ENCODE measurements at regions not wholly inside any gene's neighbourhood (a gene's known extent, or its start where the extent isn't known, plus 50 kb on each side); places are given as distances from the start of the nearest gene placed in this dataset.

DNA sequence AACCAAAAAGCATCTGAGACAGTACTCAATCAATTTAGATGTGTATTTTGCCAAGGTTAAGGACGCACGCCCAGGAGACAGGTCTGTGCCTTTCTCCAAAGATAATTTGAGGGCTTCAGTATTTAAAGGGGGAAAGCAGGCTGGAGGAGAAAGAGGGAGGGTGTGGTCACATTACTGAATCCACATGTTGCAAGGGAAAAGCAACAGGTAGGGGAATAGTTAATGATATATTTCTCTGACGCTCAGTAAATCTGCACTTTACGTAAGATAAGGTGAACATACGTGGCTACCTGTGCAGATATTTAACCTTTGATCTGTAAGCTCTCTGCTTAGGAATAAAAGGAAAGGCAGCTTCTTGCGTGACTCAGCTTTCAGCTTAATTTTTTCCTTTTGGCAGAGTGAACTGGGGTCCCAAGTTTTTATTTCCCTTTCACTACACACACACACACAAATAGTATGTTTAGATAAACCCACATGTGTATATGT is 443.4 kb downstream of the NTRK2 start:
- Histone ChIP-seq H3K27me3 (no peaks in the 10 kb centered on the region), H3K36me3 (no peaks in the 10 kb centered on the region), H3K4me1 (no peaks in the 10 kb centered on the region), H3K27ac (no peak overlapping the region), H3K4me3 (no peak overlapping the region), H3K9me3 (no peaks in the 10 kb centered on the region)
- in situ Hi-C loops (cut with MboI; ENCODE audit: low pct_ligation_motif_present in 1 of 4, low pct_unique_long_range_greater_than_20kb in 1 of 4, low sequenced_read_pairs in 3 of 4): no loop called here
- intact Hi-C loops (cut with DNase I; ENCODE audit: low total_unique reads): no loop called here
- DNase-seq: no peak
- WGBS, 2 donors (ENCODE audit: low coverage in 1 of 2): 41 to 61% methylated on average over 4 to 6 of the region's 6 CpGs
- no peak for TF ChIP-seq POLR2A (IDR thresholded peaks at IDR 0.05)
- TF ChIP-seq CTCF (IDR thresholded peaks at IDR 0.05): no peak
- TF ChIP-seq POLR2AphosphoS5 (IDR thresholded peaks at IDR 0.05): no peak
- no peak for TF ChIP-seq EP300 (IDR thresholded peaks at IDR 0.05; ENCODE audit: low read depth)

DNA sequence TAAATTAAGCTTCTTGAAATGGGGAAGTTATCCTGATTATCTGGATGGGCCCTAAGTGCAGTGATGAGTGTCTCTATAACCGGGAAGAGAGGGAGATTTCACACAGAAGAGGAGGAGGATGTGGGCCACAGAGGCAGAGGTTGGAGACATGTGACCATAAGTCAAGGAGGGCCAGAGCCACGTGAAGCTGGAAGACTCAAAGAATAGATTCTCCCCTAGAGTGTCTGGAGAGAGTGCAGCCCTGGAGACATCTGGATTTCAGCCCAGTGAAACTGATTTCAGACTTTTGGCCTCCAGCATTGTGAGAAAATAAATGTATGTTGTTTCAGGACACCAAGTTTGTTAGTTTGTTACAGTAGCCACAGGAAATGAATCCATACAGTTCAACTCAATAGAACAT is 442.9 kb downstream of the NTRK2 start:
- Histone ChIP-seq H3K27ac (no peak overlapping the region), H3K4me3 (no peak overlapping the region), H3K27me3 (no peaks in the 10 kb centered on the region), H3K4me1 (no peaks in the 10 kb centered on the region), H3K9me3 (no peaks in the 10 kb centered on the region), H3K36me3 (no peaks in the 10 kb centered on the region)
- intact Hi-C loops (cut with DNase I; ENCODE audit: low total_unique reads) (no loop called here), in situ Hi-C loops (cut with MboI; ENCODE audit: low pct_ligation_motif_present in 1 of 4, low pct_unique_long_range_greater_than_20kb in 1 of 4, low sequenced_read_pairs in 3 of 4) (no loop called here)
- DNase-seq: no peak
- WGBS, 2 donors (ENCODE audit: low coverage in 1 of 2): 52 to 76% methylated on average over 2 of the region's 2 CpGs
- TF ChIP-seq POLR2AphosphoS5 (IDR thresholded peaks at IDR 0.05) (no peak), POLR2A (IDR thresholded peaks at IDR 0.05) (no peak), CTCF (IDR thresholded peaks at IDR 0.05) (no peak), EP300 (IDR thresholded peaks at IDR 0.05; ENCODE audit: low read depth) (no peak)

DNA sequence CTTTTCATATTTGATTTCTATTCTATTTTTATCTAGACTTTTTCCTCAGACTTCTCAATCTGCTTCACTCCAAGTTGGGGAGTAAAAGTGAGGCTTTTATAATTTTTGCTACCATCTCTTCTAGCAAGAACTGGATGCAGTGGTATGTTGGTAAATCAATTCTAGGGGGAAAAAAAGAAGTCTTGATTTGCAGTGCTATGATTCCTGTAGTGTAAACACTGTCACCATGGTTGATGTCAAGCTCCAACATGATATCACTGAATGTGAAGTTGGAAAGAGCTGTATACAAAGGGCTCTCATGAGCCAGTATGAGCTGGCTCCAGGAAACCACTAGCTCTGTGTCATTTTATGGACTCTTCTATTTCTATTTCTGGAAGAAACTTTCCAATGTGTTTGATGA is 439.2 kb downstream of the NTRK2 start:
- H3K4me3 ChIP-seq: no peak overlapping the region
- H3K36me3 ChIP-seq: no peaks in the 10 kb centered on the region
- H3K27ac ChIP-seq: no peak overlapping the region
- no peaks in the 10 kb centered on the region for H3K27me3 ChIP-seq
- no peaks in the 10 kb centered on the region for H3K9me3 ChIP-seq
- no peaks in the 10 kb centered on the region for H3K4me1 ChIP-seq
- DNase-seq: no peak
- in situ Hi-C loops (cut with MboI; ENCODE audit: low pct_ligation_motif_present in 1 of 4, low pct_unique_long_range_greater_than_20kb in 1 of 4, low sequenced_read_pairs in 3 of 4) (no loop called here), intact Hi-C loops (cut with DNase I; ENCODE audit: low total_unique reads) (no loop called here)
- TF ChIP-seq POLR2AphosphoS5 (IDR thresholded peaks at IDR 0.05): no peak
- no peak for TF ChIP-seq POLR2A (IDR thresholded peaks at IDR 0.05)
- TF ChIP-seq EP300 (IDR thresholded peaks at IDR 0.05; ENCODE audit: low read depth): no peak
- TF ChIP-seq CTCF (IDR thresholded peaks at IDR 0.05): no peak

DNA sequence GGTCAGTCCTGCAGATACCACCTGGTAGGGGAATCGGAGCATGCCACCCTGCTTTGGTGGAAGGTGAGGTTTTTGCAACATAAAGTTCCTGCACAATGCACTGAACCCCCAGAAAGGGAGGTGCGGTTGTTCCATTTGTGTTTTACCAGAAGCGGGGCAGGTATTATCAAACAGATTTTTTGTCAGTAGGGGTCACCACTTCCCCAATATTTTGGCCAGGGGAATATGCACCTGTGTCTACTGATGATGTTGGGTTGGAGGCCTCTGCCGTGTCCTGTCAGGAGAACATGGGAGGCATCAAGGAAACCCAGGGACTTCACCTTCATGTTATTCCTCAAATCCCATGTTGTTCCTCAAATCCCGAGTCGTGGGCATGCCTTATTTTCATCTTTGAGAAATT is 438.7 kb downstream of the NTRK2 start:
- DNase-seq: no peak
- in situ Hi-C loops (cut with MboI; ENCODE audit: low pct_ligation_motif_present in 1 of 4, low pct_unique_long_range_greater_than_20kb in 1 of 4, low sequenced_read_pairs in 3 of 4): no loop called here
- TF ChIP-seq POLR2AphosphoS5 (IDR thresholded peaks at IDR 0.05): no peak
- TF ChIP-seq CTCF (IDR thresholded peaks at IDR 0.05): no peak
- TF ChIP-seq EP300 (IDR thresholded peaks at IDR 0.05; ENCODE audit: low read depth): no peak
- no peak for TF ChIP-seq POLR2A (IDR thresholded peaks at IDR 0.05)
- Histone ChIP-seq H3K4me1 (no peaks in the 10 kb centered on the region), H3K27ac (no peak overlapping the region), H3K4me3 (no peak overlapping the region), H3K27me3 (no peaks in the 10 kb centered on the region), H3K9me3 (no peaks in the 10 kb centered on the region), H3K36me3 (no peaks in the 10 kb centered on the region)
- intact Hi-C loops (cut with DNase I; ENCODE audit: low total_unique reads): no loop called here
- 84 to 90% methylated on average over 2 to 6 of the region's 6 CpGs for WGBS, 2 donors (ENCODE audit: low coverage in 1 of 2)

Data from transverse colon (tissue), 4 donors.